ENCODE measurements at regions not wholly inside any gene's neighbourhood (a gene's known extent, or its start where the extent isn't known, plus 50 kb on each side); places are given as distances from the start of the nearest gene placed in this dataset.
"Not testable (repeated sequence)": the region's sequence is repeated elsewhere in the genome, so short reads cannot be mapped to it uniquely, and the experiment has no call there.

DNA sequence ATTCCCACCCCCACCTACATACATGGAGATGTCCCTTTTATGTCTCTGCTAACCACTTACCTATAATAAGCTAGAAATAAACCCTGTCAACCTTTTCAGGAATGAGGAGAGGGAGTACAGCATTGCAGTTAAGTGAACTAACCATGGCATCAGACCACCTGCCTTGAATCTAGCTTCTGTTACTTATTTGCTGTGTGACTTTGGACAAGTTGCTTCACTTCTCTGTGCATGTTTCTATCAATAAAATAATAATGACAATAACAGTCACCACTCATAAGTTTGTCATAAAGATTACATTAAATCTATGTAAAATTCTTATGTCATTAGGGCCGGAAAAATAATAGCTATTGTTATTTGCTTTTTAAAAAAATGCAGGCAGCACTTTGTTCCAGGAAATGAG, 881.1 kb upstream of the AUTS2 start:
- no peak overlapping the region for H3K27ac ChIP-seq (ENCODE audit: low read length)

DNA sequence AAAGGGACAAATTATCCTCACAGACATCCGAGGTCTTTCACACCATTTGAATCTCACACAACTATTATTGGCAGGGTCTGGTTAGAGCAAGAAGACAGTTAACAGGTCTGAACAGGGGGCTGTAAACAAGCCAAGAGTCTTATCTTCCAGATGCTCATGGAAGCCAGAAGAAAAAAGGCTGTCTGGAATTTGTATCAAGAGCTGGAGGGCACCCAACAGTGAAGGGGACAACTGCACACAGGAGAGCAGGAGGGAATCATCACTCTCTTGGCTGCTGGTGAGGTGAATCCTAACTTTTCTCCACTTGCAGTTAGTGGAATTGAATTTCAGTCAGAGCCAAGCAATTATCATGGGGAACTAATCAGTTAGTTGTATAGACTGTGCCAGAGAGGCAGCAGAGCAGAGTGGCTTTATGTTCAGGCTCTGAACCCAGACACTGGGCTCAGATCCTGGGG, 880.2 kb upstream of the AUTS2 start:
- WGBS (ENCODE audit: insufficient coverage, insufficient read length), result no CpG with 5 or more reads among the region's 1 CpG
- Histone ChIP-seq H3K36me3 (ENCODE audit: control insufficient read depth, insufficient read depth, low read length) (no peaks in the 10 kb centered on the region), H3K27me3 (ENCODE audit: control insufficient read depth, insufficient read depth, low read length) (no peaks in the 10 kb centered on the region), H3K4me1 (ENCODE audit: control insufficient read depth, insufficient read depth, low read length) (no peaks in the 10 kb centered on the region), H3K27ac (ENCODE audit: low read length) (no peak overlapping the region), H3K4me3 (ENCODE audit: low read length) (no peak overlapping the region), H3K9me3 (ENCODE audit: control insufficient read depth, insufficient read depth, low read length) (peaks cover 12% of the 10 kb centered on the region)
- DNase-seq (ENCODE audit: low read depth, low spot score), result no peak

More for the DNA sequence above, 881.1 kb upstream of the AUTS2 start:
- DNase-seq (ENCODE audit: low read depth, low spot score), result no peak
- no peaks in the 10 kb centered on the region for H3K4me1 ChIP-seq (ENCODE audit: control insufficient read depth, insufficient read depth, low read length)
- H3K36me3 ChIP-seq (ENCODE audit: control insufficient read depth, insufficient read depth, low read length), result no peaks in the 10 kb centered on the region
- no peaks in the 10 kb centered on the region for H3K27me3 ChIP-seq (ENCODE audit: control insufficient read depth, insufficient read depth, low read length)
- no peak overlapping the region for H3K4me3 ChIP-seq (ENCODE audit: low read length)
- WGBS (ENCODE audit: insufficient coverage, insufficient read length), result no CpG with 5 or more reads among the region's 1 CpG
- H3K9me3 ChIP-seq (ENCODE audit: control insufficient read depth, insufficient read depth, low read length), result peaks cover 13% of the 10 kb centered on the region

DNA sequence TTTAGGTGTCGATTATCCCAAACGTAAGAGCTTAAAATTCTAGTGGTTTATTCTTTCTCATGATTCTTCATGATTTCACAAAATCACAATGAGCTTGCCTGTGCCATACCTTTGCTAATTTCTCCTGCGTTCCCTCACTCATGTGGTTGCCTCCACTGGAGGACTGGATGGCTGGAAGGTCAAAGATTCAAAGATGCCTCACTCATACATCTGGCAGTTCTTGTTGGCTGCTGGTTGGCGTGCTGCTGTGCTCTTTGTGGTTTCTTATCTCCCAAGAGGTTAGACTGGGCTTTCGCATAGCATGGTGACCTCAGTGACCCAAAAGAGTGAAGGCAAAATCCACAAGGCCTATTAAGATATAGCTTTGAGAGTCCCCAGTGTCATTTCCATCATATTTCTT, 877.6 kb upstream of the AUTS2 start:
- Histone ChIP-seq H3K4me1 (ENCODE audit: control insufficient read depth, insufficient read depth, low read length) (no peaks in the 10 kb centered on the region), H3K27me3 (ENCODE audit: control insufficient read depth, insufficient read depth, low read length) (no peaks in the 10 kb centered on the region), H3K36me3 (ENCODE audit: control insufficient read depth, insufficient read depth, low read length) (no peaks in the 10 kb centered on the region), H3K9me3 (ENCODE audit: control insufficient read depth, insufficient read depth, low read length) (peaks cover 16% of the 10 kb centered on the region), H3K27ac (ENCODE audit: low read length) (no peak overlapping the region), H3K4me3 (ENCODE audit: low read length) (no peak overlapping the region)
- WGBS (ENCODE audit: insufficient coverage, insufficient read length), result no CpG with 5 or more reads among the region's 5 CpGs
- DNase-seq (ENCODE audit: low read depth, low spot score), result no peak

GRCh38 chr7:68722044-68722443, 876.2 kb upstream of the AUTS2 start:
- no peak for DNase-seq (ENCODE audit: low read depth, low spot score)
- no CpG with 5 or more reads among the region's 1 CpG for WGBS (ENCODE audit: insufficient coverage, insufficient read length)
- Histone ChIP-seq H3K4me1 (ENCODE audit: control insufficient read depth, insufficient read depth, low read length) (no peaks in the 10 kb centered on the region), H3K27ac (ENCODE audit: low read length) (no peak overlapping the region), H3K9me3 (ENCODE audit: control insufficient read depth, insufficient read depth, low read length) (peaks cover 17% of the 10 kb centered on the region), H3K36me3 (ENCODE audit: control insufficient read depth, insufficient read depth, low read length) (no peaks in the 10 kb centered on the region), H3K27me3 (ENCODE audit: control insufficient read depth, insufficient read depth, low read length) (no peaks in the 10 kb centered on the region), H3K4me3 (ENCODE audit: low read length) (no peak overlapping the region)

- Histone ChIP-seq H3K27ac (ENCODE audit: low read length) (no peak overlapping the region), H3K9me3 (ENCODE audit: control insufficient read depth, insufficient read depth, low read length) (peaks cover 14% of the 10 kb centered on the region), H3K27me3 (ENCODE audit: control insufficient read depth, insufficient read depth, low read length) (no peaks in the 10 kb centered on the region), H3K4me3 (ENCODE audit: low read length) (no peak overlapping the region), H3K4me1 (ENCODE audit: control insufficient read depth, insufficient read depth, low read length) (no peaks in the 10 kb centered on the region), H3K36me3 (ENCODE audit: control insufficient read depth, insufficient read depth, low read length) (no peaks in the 10 kb centered on the region)
- no CpG with 5 or more reads among the region's 6 CpGs for WGBS (ENCODE audit: insufficient coverage, insufficient read length)
- DNase-seq (ENCODE audit: low read depth, low spot score), result no peak
Measured at GRCh38 chr7:68724965-68725364, 873.3 kb upstream of the AUTS2 start.

- H3K36me3 ChIP-seq (ENCODE audit: control insufficient read depth, insufficient read depth, low read length), result no peaks in the 10 kb centered on the region
- no CpG with 5 or more reads among the region's 12 CpGs for WGBS (ENCODE audit: insufficient coverage, insufficient read length)
- no peaks in the 10 kb centered on the region for H3K27me3 ChIP-seq (ENCODE audit: control insufficient read depth, insufficient read depth, low read length)
- H3K27ac ChIP-seq (ENCODE audit: low read length), result no peak overlapping the region
- peaks cover 13% of the 10 kb centered on the region for H3K9me3 ChIP-seq (ENCODE audit: control insufficient read depth, insufficient read depth, low read length)
- DNase-seq (ENCODE audit: low read depth, low spot score), result no peak
- no peaks in the 10 kb centered on the region for H3K4me1 ChIP-seq (ENCODE audit: control insufficient read depth, insufficient read depth, low read length)
- H3K4me3 ChIP-seq (ENCODE audit: low read length), result no peak overlapping the region
Measured at GRCh38 chr7:68725843-68726785, 872.2 kb upstream of the AUTS2 start.

- not testable (repeated sequence) for DNase-seq (ENCODE audit: low read depth, low spot score)
Measured at GRCh38 chr7:68728720-68729119, 869.6 kb upstream of the AUTS2 start.

DNA sequence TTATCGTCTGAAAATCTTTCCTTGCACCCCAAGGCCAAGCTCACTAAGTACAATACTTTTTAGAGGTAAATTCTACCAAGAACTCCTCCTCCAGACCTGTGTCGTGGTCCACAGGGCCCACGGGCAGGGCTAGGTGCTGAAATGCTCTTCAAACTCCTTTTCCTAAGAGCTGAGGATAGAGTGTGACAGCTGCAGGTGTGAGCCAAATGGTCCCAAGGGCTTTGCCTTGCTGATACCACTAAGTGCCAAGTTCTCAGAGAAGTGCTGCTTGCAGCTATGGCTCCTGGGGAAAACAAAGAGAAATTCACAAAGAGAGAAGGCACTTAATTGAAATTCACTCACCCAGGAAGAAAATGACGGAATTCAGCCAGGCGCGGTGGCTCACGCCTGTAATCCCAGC, 868.9 kb upstream of the AUTS2 start:
- no peak overlapping the region for H3K4me3 ChIP-seq (ENCODE audit: low read length)
- H3K27ac ChIP-seq (ENCODE audit: low read length), result no peak overlapping the region
- peaks cover 7% of the 10 kb centered on the region for H3K9me3 ChIP-seq (ENCODE audit: control insufficient read depth, insufficient read depth, low read length)
- no peaks in the 10 kb centered on the region for H3K27me3 ChIP-seq (ENCODE audit: control insufficient read depth, insufficient read depth, low read length)
- no peak for DNase-seq (ENCODE audit: low read depth, low spot score)
- WGBS (ENCODE audit: insufficient coverage, insufficient read length), result no CpG with 5 or more reads among the region's 7 CpGs
- H3K4me1 ChIP-seq (ENCODE audit: control insufficient read depth, insufficient read depth, low read length), result no peaks in the 10 kb centered on the region
- H3K36me3 ChIP-seq (ENCODE audit: control insufficient read depth, insufficient read depth, low read length), result no peaks in the 10 kb centered on the region

More at GRCh38 chr7:68728720-68729119, 869.6 kb upstream of the AUTS2 start:
- H3K4me3 ChIP-seq (ENCODE audit: low read length); H3K4me1 ChIP-seq (ENCODE audit: control insufficient read depth, insufficient read depth, low read length); H3K9me3 ChIP-seq (ENCODE audit: control insufficient read depth, insufficient read depth, low read length); H3K27me3 ChIP-seq (ENCODE audit: control insufficient read depth, insufficient read depth, low read length); H3K27ac ChIP-seq (ENCODE audit: low read length); H3K36me3 ChIP-seq (ENCODE audit: control insufficient read depth, insufficient read depth, low read length): not testable (repeated sequence)
- WGBS (ENCODE audit: insufficient coverage, insufficient read length), result no CpG with 5 or more reads among the region's 6 CpGs

- WGBS (ENCODE audit: insufficient coverage, insufficient read length), result no CpG with 5 or more reads among the region's 2 CpGs
- Histone ChIP-seq H3K27me3 (ENCODE audit: control insufficient read depth, insufficient read depth, low read length) (no peaks in the 10 kb centered on the region), H3K9me3 (ENCODE audit: control insufficient read depth, insufficient read depth, low read length) (peaks cover 6% of the 10 kb centered on the region), H3K4me3 (ENCODE audit: low read length) (no peak overlapping the region), H3K4me1 (ENCODE audit: control insufficient read depth, insufficient read depth, low read length) (no peaks in the 10 kb centered on the region), H3K27ac (ENCODE audit: low read length) (no peak overlapping the region), H3K36me3 (ENCODE audit: control insufficient read depth, insufficient read depth, low read length) (no peaks in the 10 kb centered on the region)
- no peak for DNase-seq (ENCODE audit: low read depth, low spot score)
Measured at GRCh38 chr7:68730194-68730593, 868.1 kb upstream of the AUTS2 start.

DNA sequence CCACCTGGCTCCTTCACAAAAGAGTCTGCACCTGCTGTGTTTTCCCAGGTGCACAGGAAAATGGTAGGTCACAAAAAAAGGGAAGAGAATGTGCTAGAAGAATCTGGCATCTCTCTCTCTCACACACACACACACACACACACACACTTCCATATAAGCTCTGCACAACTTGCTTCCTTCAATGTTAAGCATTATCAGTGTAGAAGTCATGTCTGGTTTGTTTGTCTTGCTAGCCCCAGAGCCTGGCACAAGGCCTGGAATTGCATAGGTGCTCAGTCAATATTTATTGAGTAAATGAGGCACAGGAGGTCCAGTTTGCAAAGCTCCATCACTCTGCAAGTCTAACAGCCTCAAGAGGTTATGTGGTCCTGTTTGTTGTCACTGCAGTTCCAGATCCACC, 867.3 kb upstream of the AUTS2 start:
- DNase-seq (ENCODE audit: low read depth, low spot score), result no peak
- no peaks in the 10 kb centered on the region for H3K4me1 ChIP-seq (ENCODE audit: control insufficient read depth, insufficient read depth, low read length)

More for the DNA sequence above, 867.3 kb upstream of the AUTS2 start:
- no peak overlapping the region for H3K4me3 ChIP-seq (ENCODE audit: low read length)
- no peak overlapping the region for H3K27ac ChIP-seq (ENCODE audit: low read length)
- H3K36me3 ChIP-seq (ENCODE audit: control insufficient read depth, insufficient read depth, low read length), result no peaks in the 10 kb centered on the region
- H3K9me3 ChIP-seq (ENCODE audit: control insufficient read depth, insufficient read depth, low read length), result peaks cover 5% of the 10 kb centered on the region
- no peaks in the 10 kb centered on the region for H3K27me3 ChIP-seq (ENCODE audit: control insufficient read depth, insufficient read depth, low read length)

Measured in iPS DF 6.9 (cell line).